ENCODE measurements at regions not wholly inside any gene's neighbourhood (a gene's known extent, or its start where the extent isn't known, plus 50 kb on each side); places are given as distances from the start of the nearest gene placed in this dataset.

GRCh38 chr4:96841801-96842200, 1001.9 kb downstream of the PDHA2 start:
- Histone ChIP-seq H3K27ac (no peak overlapping the region), H3K4me1 (no peaks in the 10 kb centered on the region), H3K9me3 (no peaks in the 10 kb centered on the region), H3K27me3 (no peaks in the 10 kb centered on the region), H3K36me3 (no peaks in the 10 kb centered on the region), H3K4me3 (no peak overlapping the region)
- 50 to 83% methylated on average over 2 of the region's 2 CpGs for WGBS, 2 donors (ENCODE audit: low coverage in 1 of 2)
- intact Hi-C loops (cut with DNase I; ENCODE audit: low total_unique reads) (no loop called here), in situ Hi-C loops (cut with MboI; ENCODE audit: low pct_ligation_motif_present in 1 of 4, low pct_unique_long_range_greater_than_20kb in 1 of 4, low sequenced_read_pairs in 3 of 4) (no loop called here)
- DNase-seq = no peak
- TF ChIP-seq POLR2AphosphoS5 (IDR thresholded peaks at IDR 0.05) = no peak
- TF ChIP-seq POLR2A (IDR thresholded peaks at IDR 0.05) = no peak
- TF ChIP-seq CTCF (IDR thresholded peaks at IDR 0.05) = no peak
- TF ChIP-seq EP300 (IDR thresholded peaks at IDR 0.05; ENCODE audit: low read depth) = no peak

- in situ Hi-C loops (cut with MboI; ENCODE audit: low pct_ligation_motif_present in 1 of 4, low pct_unique_long_range_greater_than_20kb in 1 of 4, low sequenced_read_pairs in 3 of 4) = no loop called here
- no peak overlapping the region for H3K27ac ChIP-seq
These were observed 1005.1 kb downstream of the PDHA2 start for GRCh38 chr4:96844858-96845490.

GRCh38 chr4:96845819-96846218, 1005.9 kb downstream of the PDHA2 start:
- no peak for TF ChIP-seq POLR2AphosphoS5 (IDR thresholded peaks at IDR 0.05)
- TF ChIP-seq EP300 (IDR thresholded peaks at IDR 0.05; ENCODE audit: low read depth) = no peak
- TF ChIP-seq CTCF (IDR thresholded peaks at IDR 0.05) = no peak
- TF ChIP-seq POLR2A (IDR thresholded peaks at IDR 0.05) = no peak
- WGBS, 2 donors (ENCODE audit: low coverage in 1 of 2) = 83 to 85% methylated on average over 2 of the region's 2 CpGs
- H3K27me3 ChIP-seq = no peaks in the 10 kb centered on the region
- no peak overlapping the region for H3K27ac ChIP-seq
- H3K9me3 ChIP-seq = no peaks in the 10 kb centered on the region
- no peak for DNase-seq
- intact Hi-C loops (cut with DNase I; ENCODE audit: low total_unique reads) (no loop called here), in situ Hi-C loops (cut with MboI; ENCODE audit: low pct_ligation_motif_present in 1 of 4, low pct_unique_long_range_greater_than_20kb in 1 of 4, low sequenced_read_pairs in 3 of 4) (no loop called here)
- no peaks in the 10 kb centered on the region for H3K36me3 ChIP-seq
- H3K4me3 ChIP-seq = no peak overlapping the region
- no peaks in the 10 kb centered on the region for H3K4me1 ChIP-seq

More at GRCh38 chr4:96844858-96845490, 1005.1 kb downstream of the PDHA2 start:
- Histone ChIP-seq H3K4me3 (no peak overlapping the region), H3K36me3 (no peaks in the 10 kb centered on the region), H3K4me1 (no peaks in the 10 kb centered on the region), H3K27me3 (no peaks in the 10 kb centered on the region), H3K9me3 (no peaks in the 10 kb centered on the region)
- TF ChIP-seq POLR2AphosphoS5 (IDR thresholded peaks at IDR 0.05) = no peak
- TF ChIP-seq POLR2A (IDR thresholded peaks at IDR 0.05) = no peak
- TF ChIP-seq CTCF (IDR thresholded peaks at IDR 0.05) = no peak
- TF ChIP-seq EP300 (IDR thresholded peaks at IDR 0.05; ENCODE audit: low read depth) = no peak
- 84 to 89% methylated on average over 1 of the region's 1 CpG for WGBS, 2 donors (ENCODE audit: low coverage in 1 of 2)
- no peak for DNase-seq
- intact Hi-C loops (cut with DNase I; ENCODE audit: low total_unique reads) = no loop called here

- Histone ChIP-seq H3K36me3 (no peaks in the 10 kb centered on the region), H3K4me3 (no peak overlapping the region), H3K27ac (no peak overlapping the region), H3K27me3 (no peaks in the 10 kb centered on the region), H3K9me3 (peaks cover 0 to 12% of the 10 kb centered on the region in 2 donors), H3K4me1 (no peaks in the 10 kb centered on the region)
- TF ChIP-seq POLR2A (IDR thresholded peaks at IDR 0.05) (no peak), CTCF (IDR thresholded peaks at IDR 0.05) (no peak), POLR2AphosphoS5 (IDR thresholded peaks at IDR 0.05) (no peak), EP300 (IDR thresholded peaks at IDR 0.05; ENCODE audit: low read depth) (no peak)
- WGBS, 2 donors (ENCODE audit: low coverage in 1 of 2) = 61 to 67% methylated on average over 1 of the region's 1 CpG
- in situ Hi-C loops (cut with MboI; ENCODE audit: low pct_ligation_motif_present in 1 of 4, low pct_unique_long_range_greater_than_20kb in 1 of 4, low sequenced_read_pairs in 3 of 4) = no loop called here
- intact Hi-C loops (cut with DNase I; ENCODE audit: low total_unique reads) = no loop called here
- no peak for DNase-seq
These were observed 1034.8 kb downstream of the PDHA2 start for GRCh38 chr4:96874657-96875056.

Data from transverse colon (tissue), 4 donors.